ENCODE measurements at regions not wholly inside any gene's neighbourhood (a gene's known extent, or its start where the extent isn't known, plus 50 kb on each side); places are given as distances from the start of the nearest gene placed in this dataset.
"Not testable (repeated sequence)": the region's sequence is repeated elsewhere in the genome, so short reads cannot be mapped to it uniquely, and the experiment has no call there.

GRCh38 chr9:19875291-19875920 is 86.6 kb upstream of the SLC24A2 start:
- no peak for DNase-seq (ENCODE audit: low read depth)

- not testable (repeated sequence) for DNase-seq (ENCODE audit: low read depth)
Measured at GRCh38 chr9:19873188-19873587, 84.4 kb upstream of the SLC24A2 start.

DNA sequence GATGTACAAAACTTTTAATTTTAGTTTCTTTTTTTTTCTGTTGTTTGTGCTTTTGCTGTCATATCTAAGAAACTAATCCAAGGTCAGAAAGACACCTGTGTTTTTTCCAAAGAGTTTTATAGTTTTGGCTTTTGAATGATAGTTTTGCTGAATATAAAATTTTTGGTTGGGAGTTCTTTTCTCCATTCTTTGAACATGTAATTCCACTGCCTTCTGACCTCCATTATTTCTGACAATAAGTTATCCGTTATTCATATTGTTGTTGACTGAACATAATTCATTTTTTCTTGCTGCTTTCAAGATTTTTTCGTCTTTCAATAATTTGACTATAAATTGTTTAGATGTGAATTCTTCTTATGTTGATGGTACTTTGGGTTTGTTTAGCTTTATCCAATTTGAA is 82.2 kb upstream of the SLC24A2 start:
- DNase-seq (ENCODE audit: low read depth): no peak

GRCh38 chr9:19840953-19841352 is 52.1 kb upstream of the SLC24A2 start:
- no peak for DNase-seq (ENCODE audit: low read depth)
